ENCODE measurements at regions not wholly inside any gene's neighbourhood (a gene's known extent, or its start where the extent isn't known, plus 50 kb on each side); places are given as distances from the start of the nearest gene placed in this dataset.

DNA sequence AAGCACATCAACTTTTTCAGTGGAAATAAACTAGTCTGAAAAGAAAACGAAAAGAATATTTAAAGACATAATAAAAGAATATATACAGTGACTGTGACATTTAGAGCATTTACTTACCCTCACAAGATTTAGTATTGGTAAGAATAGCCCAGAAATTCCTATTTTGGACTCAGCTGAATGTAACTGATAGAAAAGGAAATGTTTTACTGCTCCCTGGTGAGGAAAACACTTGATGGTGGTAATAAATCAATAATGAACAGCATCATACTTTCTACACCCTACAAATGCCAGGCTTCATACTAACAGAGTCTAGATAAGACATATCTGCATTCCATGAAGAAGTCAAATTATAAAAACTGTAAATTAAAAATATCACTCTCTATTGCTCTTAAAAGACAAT, 753.5 kb upstream of the PCDH10 start:
- Histone ChIP-seq H3K4me1 (ENCODE audit: control insufficient read depth in 5 of 5, insufficient read depth in 5 of 5, low read length in 5 of 5) (no peaks in the 10 kb centered on the region), H3K27me3 (ENCODE audit: control insufficient read depth in 3 of 3, insufficient read depth in 3 of 3, low read length in 2 of 3) (no peaks in the 10 kb centered on the region), H3K9me3 (ENCODE audit: control insufficient read depth in 4 of 4, insufficient read depth in 3 of 4, low read length in 3 of 4) (no peaks in the 10 kb centered on the region), H3K4me3 (no peak overlapping the region), H3K36me3 (ENCODE audit: control insufficient read depth in 4 of 4, insufficient read depth in 4 of 4, low read length in 4 of 4) (no peaks in the 10 kb centered on the region), H3K27ac (ENCODE audit: low read depth in 1 of 2, low read length in 1 of 2) (no peak overlapping the region), H3K9ac (ENCODE audit: insufficient read depth in 1 of 2, low read length in 2 of 2) (no peak overlapping the region)
- DNase-seq (no peak), ATAC-seq (ENCODE audit: insufficient read depth, low FRiP score) (no peak)
- 29 to 69% methylated on average over 1 of the region's 1 CpG for WGBS, 2 donors
- TF ChIP-seq, protein P1, sequence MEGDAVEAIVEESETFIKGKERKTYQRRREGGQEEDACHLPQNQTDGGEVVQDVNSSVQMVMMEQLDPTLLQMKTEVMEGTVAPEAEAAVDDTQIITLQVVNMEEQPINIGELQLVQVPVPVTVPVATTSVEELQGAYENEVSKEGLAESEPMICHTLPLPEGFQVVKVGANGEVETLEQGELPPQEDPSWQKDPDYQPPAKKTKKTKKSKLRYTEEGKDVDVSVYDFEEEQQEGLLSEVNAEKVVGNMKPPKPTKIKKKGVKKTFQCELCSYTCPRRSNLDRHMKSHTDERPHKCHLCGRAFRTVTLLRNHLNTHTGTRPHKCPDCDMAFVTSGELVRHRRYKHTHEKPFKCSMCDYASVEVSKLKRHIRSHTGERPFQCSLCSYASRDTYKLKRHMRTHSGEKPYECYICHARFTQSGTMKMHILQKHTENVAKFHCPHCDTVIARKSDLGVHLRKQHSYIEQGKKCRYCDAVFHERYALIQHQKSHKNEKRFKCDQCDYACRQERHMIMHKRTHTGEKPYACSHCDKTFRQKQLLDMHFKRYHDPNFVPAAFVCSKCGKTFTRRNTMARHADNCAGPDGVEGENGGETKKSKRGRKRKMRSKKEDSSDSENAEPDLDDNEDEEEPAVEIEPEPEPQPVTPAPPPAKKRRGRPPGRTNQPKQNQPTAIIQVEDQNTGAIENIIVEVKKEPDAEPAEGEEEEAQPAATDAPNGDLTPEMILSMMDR (IDR thresholded peaks at IDR 0.05; ENCODE audit: control extremely low read depth, extremely low read depth): no peak

DNA sequence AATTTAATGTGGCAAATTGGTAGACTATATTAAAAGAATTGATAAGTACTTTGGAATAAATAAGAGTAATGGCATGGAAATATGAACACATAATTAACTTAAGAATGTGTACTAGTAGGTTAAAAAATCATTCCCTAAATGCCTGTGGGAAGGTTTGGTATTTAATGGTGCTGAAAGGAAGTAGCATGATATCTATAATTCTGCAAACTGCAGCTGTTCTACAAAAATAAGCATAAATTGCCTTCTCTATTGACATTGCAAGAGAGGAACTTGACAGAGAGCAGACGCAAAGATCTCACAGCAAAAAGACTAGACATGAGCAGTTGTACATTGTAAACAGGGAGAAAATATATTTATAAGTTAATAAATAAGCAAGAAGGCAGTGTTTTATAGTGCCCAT, 752.5 kb upstream of the PCDH10 start:
- ATAC-seq (ENCODE audit: insufficient read depth, low FRiP score) (no peak), DNase-seq (no peak)
- TF ChIP-seq, protein P1 (IDR thresholded peaks at IDR 0.05; ENCODE audit: control extremely low read depth, extremely low read depth): no peak
- Histone ChIP-seq H3K27me3 (ENCODE audit: control insufficient read depth in 3 of 3, insufficient read depth in 3 of 3, low read length in 2 of 3) (no peaks in the 10 kb centered on the region), H3K4me1 (ENCODE audit: control insufficient read depth in 5 of 5, insufficient read depth in 5 of 5, low read length in 5 of 5) (no peaks in the 10 kb centered on the region), H3K9me3 (ENCODE audit: control insufficient read depth in 4 of 4, insufficient read depth in 3 of 4, low read length in 3 of 4) (peaks cover 0 to 5% (median 0%) of the 10 kb centered on the region in 4 donors), H3K36me3 (ENCODE audit: control insufficient read depth in 4 of 4, insufficient read depth in 4 of 4, low read length in 4 of 4) (no peaks in the 10 kb centered on the region), H3K27ac (ENCODE audit: low read depth in 1 of 2, low read length in 1 of 2) (no peak overlapping the region), H3K9ac (ENCODE audit: insufficient read depth in 1 of 2, low read length in 2 of 2) (no peak overlapping the region), H3K4me3 (no peak overlapping the region)
- WGBS, 2 donors: 57 to 72% methylated on average over 1 of the region's 1 CpG

DNA sequence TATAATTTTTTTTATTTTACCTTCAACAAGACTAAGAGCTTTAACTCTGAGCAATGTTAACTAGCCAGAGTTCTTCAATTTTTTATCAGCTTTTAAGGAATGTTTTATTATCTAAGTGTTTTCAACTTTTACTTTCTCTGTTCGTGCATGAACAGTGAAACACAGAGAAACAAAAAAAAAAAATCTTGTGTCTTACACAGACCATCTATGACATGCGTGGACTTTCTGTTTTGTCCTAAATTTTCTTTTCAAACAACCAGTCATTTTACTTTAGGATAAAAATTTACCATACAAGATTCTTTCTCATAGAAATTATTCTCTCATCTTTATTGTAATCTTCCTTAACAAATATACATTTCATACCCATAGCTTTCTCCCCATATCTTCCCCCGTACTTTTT, 731.9 kb upstream of the PCDH10 start:
- H3K27me3 ChIP-seq (ENCODE audit: control insufficient read depth in 3 of 3, insufficient read depth in 3 of 3, low read length in 2 of 3): no peaks in the 10 kb centered on the region
- H3K4me3 ChIP-seq: no peak overlapping the region
- TF ChIP-seq, protein P1 (IDR thresholded peaks at IDR 0.05; ENCODE audit: control extremely low read depth, extremely low read depth): no peak
- no peak overlapping the region for H3K9ac ChIP-seq (ENCODE audit: insufficient read depth in 1 of 2, low read length in 2 of 2)
- H3K27ac ChIP-seq (ENCODE audit: low read depth in 1 of 2, low read length in 1 of 2): no peak overlapping the region
- H3K4me1 ChIP-seq (ENCODE audit: control insufficient read depth in 5 of 5, insufficient read depth in 5 of 5, low read length in 5 of 5): no peaks in the 10 kb centered on the region
- WGBS, 2 donors: 75 to 78% methylated on average over 3 of the region's 3 CpGs
- ATAC-seq (ENCODE audit: insufficient read depth, low FRiP score) (no peak), DNase-seq (no peak)
- H3K9me3 ChIP-seq (ENCODE audit: control insufficient read depth in 4 of 4, insufficient read depth in 3 of 4, low read length in 3 of 4): peaks cover 0 to 8% (median 2%) of the 10 kb centered on the region in 4 donors
- no peaks in the 10 kb centered on the region for H3K36me3 ChIP-seq (ENCODE audit: control insufficient read depth in 4 of 4, insufficient read depth in 4 of 4, low read length in 4 of 4)

DNA sequence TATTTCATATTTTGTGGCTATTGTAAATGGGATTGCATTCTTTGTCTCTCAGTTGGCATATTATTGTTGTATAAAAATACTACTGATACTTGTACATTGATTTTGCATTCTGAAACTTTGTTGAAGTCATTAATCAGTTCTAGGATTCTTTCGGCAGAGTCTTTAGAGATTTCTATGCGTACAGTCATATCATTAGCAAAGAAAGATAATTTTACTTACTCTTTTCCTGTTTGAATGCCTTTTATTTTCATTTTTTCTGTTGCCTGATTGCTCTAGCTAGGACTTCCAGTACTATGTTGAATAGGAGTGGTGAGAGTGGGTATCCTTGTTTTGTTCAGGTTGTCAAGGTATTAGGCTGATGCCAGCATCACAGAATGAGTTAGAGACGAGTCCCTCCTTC, 722.0 kb upstream of the PCDH10 start:
- Histone ChIP-seq H3K4me3 (no peak overlapping the region), H3K27me3 (ENCODE audit: control insufficient read depth in 3 of 3, insufficient read depth in 3 of 3, low read length in 2 of 3) (no peaks in the 10 kb centered on the region), H3K36me3 (ENCODE audit: control insufficient read depth in 4 of 4, insufficient read depth in 4 of 4, low read length in 4 of 4) (no peaks in the 10 kb centered on the region), H3K9me3 (ENCODE audit: control insufficient read depth in 4 of 4, insufficient read depth in 3 of 4, low read length in 3 of 4) (peaks cover 0 to 2% (median 0%) of the 10 kb centered on the region in 4 donors), H3K4me1 (ENCODE audit: control insufficient read depth in 5 of 5, insufficient read depth in 5 of 5, low read length in 5 of 5) (no peaks in the 10 kb centered on the region), H3K27ac (ENCODE audit: low read depth in 1 of 2, low read length in 1 of 2) (no peak overlapping the region), H3K9ac (ENCODE audit: insufficient read depth in 1 of 2, low read length in 2 of 2) (no peak overlapping the region)
- no peak for DNase-seq
- TF ChIP-seq, protein P1 (IDR thresholded peaks at IDR 0.05; ENCODE audit: control extremely low read depth, extremely low read depth): no peak
- ATAC-seq (ENCODE audit: insufficient read depth, low FRiP score): no peak
- 84 to 88% methylated on average over 3 of the region's 3 CpGs for whole genome bisulfite sequencing, 2 donors
